Stomach (tissue), 8 donors: ENCODE measurements at regions not wholly inside any gene's neighbourhood (a gene's known extent, or its start where the extent isn't known, plus 50 kb on each side); places are given as distances from the start of the nearest gene placed in this dataset.

ENCODE experiments used
- DNase-seq, 2 donors: peaks; one replicate each; pipeline versions ENCODE4 v3.0.0 to v3.0.0-alpha.2; 2013 to 2019
- H3K27ac ChIP-seq, 5 donors: fragments of 200-600 bp in 4 of 5; sonication (generic) in 4 of 5; one replicate each; pipeline ENCODE4 v1.5.1; 2013 to 2019; ENCODE audit warnings: mild to moderate bottlenecking in 1 of 5, moderate library complexity in 1 of 5
- H3K27me3 ChIP-seq, 3 donors: fragments of 200-600 bp; sonication (generic); one replicate each; pipeline ENCODE4 v1.5.1; 2017 to 2019; ENCODE audit warnings: mixed run types in 1 of 3
- H3K36me3 ChIP-seq, 4 donors: fragments of 200-600 bp; sonication (generic); 1 replicate in 3 of 4; 2 replicates in 1 of 4; pipeline ENCODE4 v1.5.1; 2016 to 2019
- H3K4me1 ChIP-seq, 4 donors: fragments of 200-600 bp; sonication (generic); one replicate each; pipeline ENCODE4 v1.5.1; 2016 to 2019
- H3K4me3 ChIP-seq, 4 donors: fragments of 200-600 bp; sonication (generic) in 3 of 4; one replicate each; pipeline ENCODE4 v1.5.1; 2016 to 2019; ENCODE audit warnings: mild to moderate bottlenecking in 1 of 4
- H3K9me3 ChIP-seq, 4 donors: fragments of 200-600 bp; sonication (generic); one replicate each; pipeline ENCODE4 v1.5.1; 2016 to 2019
- EP300 ChIP-seq: sonication (generic); formaldehyde crosslinking; IDR thresholded peaks from one replicate; pipeline ENCODE4 v1.6.1; 2017; ENCODE audit warnings: antibody characterized with exemption
- POLR2A ChIP-seq, 4 donors: fragments of 450-650 bp; IDR thresholded peaks; one replicate each; pipeline ENCODE4 v1.6.1; 2016; ENCODE audit warnings: antibody characterized with exemption in 4 of 4, control low read depth in 2 of 4, mild to moderate bottlenecking in 1 of 4, moderate library complexity in 1 of 4
- POLR2AphosphoS5 ChIP-seq, 3 donors: sonication (generic); formaldehyde crosslinking; IDR thresholded peaks; one replicate each; pipeline ENCODE4 v1.6.1; 2016; ENCODE audit warnings: antibody characterized with exemption in 3 of 3
- WGBS, 5 donors: extraction: QIAGEN DNeasy Blood & Tissue Kit in 3 of 5; methylation state at CpG; one replicate each; pipeline versions ENCODE4 v1.1.5 to v1.1.7; 2013 to 2018; 5-methylcytosine and 5-hydroxymethylcytosine counted together
- intact Hi-C: fragments of 100-400 bp; cut with DNase I; formaldehyde crosslinking; loops from one replicate; pipeline ENCODE4 v1.15.1; 2023; ENCODE audit warnings: low total_unique reads
- TF ChIP-seq, protein P1 (sequence below), 7 experiments: fragments of 450-650 bp in 4 of 7; fragments of 200-600 bp in 3 of 7; sonication (generic) in 3 of 7; IDR thresholded peaks; one replicate each; pipeline ENCODE4 v1.5.1; 2016 to 2019; ENCODE audit warnings: antibody characterized with exemption in 7 of 7, control low read depth in 2 of 7, mild to moderate bottlenecking in 1 of 7
- donor health status: healthy with polysubstance abuse.
- donor health status: Bipolar disorder and iron deficiency.
- donor health status: healthy.

DNA sequence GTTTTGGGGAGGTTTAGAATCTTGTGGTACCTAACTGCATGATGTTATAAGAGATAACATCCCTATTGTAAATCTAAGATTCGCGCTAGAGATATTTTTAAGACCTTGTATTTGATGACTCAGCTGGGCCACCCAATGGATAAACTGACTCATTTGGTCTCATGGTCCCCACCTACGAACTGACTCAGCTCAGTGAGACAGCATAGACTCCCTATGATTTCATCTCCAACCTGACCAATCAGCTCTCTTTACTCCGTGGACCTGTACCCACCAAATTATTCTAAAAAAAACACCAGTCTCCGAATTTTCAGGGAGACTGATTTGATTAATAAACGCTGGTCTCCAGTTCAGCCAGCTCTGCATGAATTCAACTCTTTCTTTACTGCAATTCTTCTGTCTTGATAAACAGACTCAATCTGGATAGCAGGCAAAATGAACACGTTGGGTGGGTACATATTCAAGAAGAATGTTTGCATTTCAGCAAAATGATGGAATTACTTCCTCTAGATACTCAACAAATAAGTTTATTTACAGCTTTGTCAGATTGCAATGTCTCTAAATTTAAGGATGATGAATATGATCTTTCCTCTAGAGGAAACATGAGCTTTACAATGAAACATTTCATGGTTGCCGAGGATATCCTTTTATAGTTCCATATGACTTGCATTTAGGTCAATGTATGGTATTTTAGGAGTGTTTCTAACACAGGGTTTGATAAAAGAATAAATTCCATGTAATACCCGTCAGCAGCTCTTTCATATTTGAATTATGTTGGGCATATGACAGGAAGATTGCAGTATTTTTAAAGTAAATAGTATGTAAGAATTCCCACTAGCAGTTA lies 516.6 kb upstream of the RGS18 start:
- Histone ChIP-seq H3K27ac (no peak overlapping the region), H3K9me3 (no peaks in the 10 kb centered on the region)

DNA sequence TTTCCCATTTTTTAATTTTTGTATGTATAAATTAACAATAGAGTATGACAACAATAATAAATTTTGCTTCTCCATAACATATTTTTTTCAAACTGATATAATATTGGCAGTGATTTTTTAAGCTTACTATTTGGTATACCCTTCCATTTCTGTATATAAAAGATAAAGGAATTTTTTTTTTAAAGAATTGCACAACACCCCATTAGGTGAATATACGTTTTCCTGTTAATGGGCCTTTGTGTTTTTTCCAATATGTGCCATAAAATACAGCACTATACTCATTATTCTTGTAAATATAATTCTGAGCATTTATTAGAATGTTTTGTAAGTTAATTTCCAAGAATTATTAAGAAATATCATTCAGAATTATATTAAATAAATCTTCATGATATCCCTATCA lies 515.2 kb upstream of the RGS18 start:
- Histone ChIP-seq H3K27me3 (no peaks in the 10 kb centered on the region), H3K4me1 (no peaks in the 10 kb centered on the region)
- intact Hi-C loops, result no loop called here

More for the DNA sequence above, 516.6 kb upstream of the RGS18 start:
- TF ChIP-seq EP300 (no peak), POLR2A (IDR thresholded peaks at IDR 0.05) (no peak), POLR2AphosphoS5 (IDR thresholded peaks at IDR 0.05) (no peak)
- TF ChIP-seq, protein P1, sequence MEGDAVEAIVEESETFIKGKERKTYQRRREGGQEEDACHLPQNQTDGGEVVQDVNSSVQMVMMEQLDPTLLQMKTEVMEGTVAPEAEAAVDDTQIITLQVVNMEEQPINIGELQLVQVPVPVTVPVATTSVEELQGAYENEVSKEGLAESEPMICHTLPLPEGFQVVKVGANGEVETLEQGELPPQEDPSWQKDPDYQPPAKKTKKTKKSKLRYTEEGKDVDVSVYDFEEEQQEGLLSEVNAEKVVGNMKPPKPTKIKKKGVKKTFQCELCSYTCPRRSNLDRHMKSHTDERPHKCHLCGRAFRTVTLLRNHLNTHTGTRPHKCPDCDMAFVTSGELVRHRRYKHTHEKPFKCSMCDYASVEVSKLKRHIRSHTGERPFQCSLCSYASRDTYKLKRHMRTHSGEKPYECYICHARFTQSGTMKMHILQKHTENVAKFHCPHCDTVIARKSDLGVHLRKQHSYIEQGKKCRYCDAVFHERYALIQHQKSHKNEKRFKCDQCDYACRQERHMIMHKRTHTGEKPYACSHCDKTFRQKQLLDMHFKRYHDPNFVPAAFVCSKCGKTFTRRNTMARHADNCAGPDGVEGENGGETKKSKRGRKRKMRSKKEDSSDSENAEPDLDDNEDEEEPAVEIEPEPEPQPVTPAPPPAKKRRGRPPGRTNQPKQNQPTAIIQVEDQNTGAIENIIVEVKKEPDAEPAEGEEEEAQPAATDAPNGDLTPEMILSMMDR (IDR thresholded peaks at IDR 0.05), result no peak
- no peaks in the 10 kb centered on the region for H3K27me3 ChIP-seq
- H3K4me1 ChIP-seq, result no peaks in the 10 kb centered on the region
- H3K36me3 ChIP-seq, result no peaks in the 10 kb centered on the region
- 61 to 71% (median 68%) methylated on average over 9 of the region's 9 CpGs for WGBS, 5 donors
- no peak for DNase-seq
- intact Hi-C loops, result no loop called here
- H3K4me3 ChIP-seq, result no peak overlapping the region

DNA sequence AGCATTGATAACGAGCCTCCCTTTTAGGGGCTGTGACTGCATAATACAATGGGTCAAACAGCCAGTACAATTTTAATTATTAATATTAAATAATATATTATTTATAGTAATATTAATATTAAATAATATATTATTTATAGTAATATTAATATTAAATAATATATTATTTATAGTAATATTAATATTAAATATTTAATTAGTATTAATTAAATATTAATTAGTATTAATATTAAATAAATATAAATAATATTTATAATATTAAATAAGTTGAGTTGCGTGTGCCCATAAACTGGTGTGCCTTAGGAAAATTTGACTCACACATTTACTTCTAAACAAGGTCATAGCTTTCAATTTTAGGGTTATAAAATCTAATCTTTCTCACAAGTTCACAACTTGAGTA lies 509.3 kb upstream of the RGS18 start:
- Histone ChIP-seq H3K36me3 (no peaks in the 10 kb centered on the region), H3K4me1 (no peaks in the 10 kb centered on the region), H3K9me3 (no peaks in the 10 kb centered on the region), H3K27ac (no peak overlapping the region), H3K4me3 (no peak overlapping the region), H3K27me3 (no peaks in the 10 kb centered on the region)
- TF ChIP-seq EP300 (no peak), POLR2A (IDR thresholded peaks at IDR 0.05) (no peak)
- 83 to 88% (median 86%) methylated on average over 2 of the region's 2 CpGs for WGBS, 5 donors
- no peak for DNase-seq
- intact Hi-C loops, result no loop called here

More for the DNA sequence above, 515.2 kb upstream of the RGS18 start:
- no peak for DNase-seq
- Histone ChIP-seq H3K27ac (no peak overlapping the region), H3K4me3 (no peak overlapping the region), H3K36me3 (no peaks in the 10 kb centered on the region), H3K9me3 (no peaks in the 10 kb centered on the region)
- 66 to 79% (median 69%) methylated on average over 1 of the region's 1 CpG for WGBS, 5 donors
- TF ChIP-seq EP300 (no peak), POLR2AphosphoS5 (IDR thresholded peaks at IDR 0.05) (no peak), POLR2A (IDR thresholded peaks at IDR 0.05) (no peak)
- TF ChIP-seq, protein P1 (IDR thresholded peaks at IDR 0.05), result no peak

DNA sequence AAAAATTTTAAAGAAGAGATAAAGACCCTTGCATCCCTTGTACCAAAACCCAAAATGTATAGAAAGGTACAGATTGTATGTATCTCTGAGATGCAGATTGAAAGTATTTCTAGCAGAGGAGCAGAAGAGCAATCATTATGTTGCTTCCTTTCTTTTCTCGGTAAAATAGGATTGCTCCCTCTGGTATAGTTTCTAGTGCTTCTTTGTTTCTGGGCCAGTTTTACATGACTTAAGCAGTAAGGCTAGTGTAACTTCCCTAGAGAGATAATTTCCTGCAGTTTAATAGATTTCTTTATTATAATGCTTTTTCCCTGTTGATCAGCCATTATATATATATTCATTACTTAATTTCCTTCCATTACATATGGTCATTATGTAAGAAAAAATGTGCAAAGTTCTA lies 496.2 kb upstream of the RGS18 start:
- Histone ChIP-seq H3K36me3 (no peaks in the 10 kb centered on the region), H3K27me3 (no peaks in the 10 kb centered on the region), H3K9me3 (no peaks in the 10 kb centered on the region), H3K27ac (no peak overlapping the region), H3K4me3 (no peak overlapping the region), H3K4me1 (no peaks in the 10 kb centered on the region)
- TF ChIP-seq, protein P1 (IDR thresholded peaks at IDR 0.05), result no peak
- no peak for TF ChIP-seq POLR2A (IDR thresholded peaks at IDR 0.05)
- no peak for TF ChIP-seq EP300
- TF ChIP-seq POLR2AphosphoS5 (IDR thresholded peaks at IDR 0.05), result no peak
- DNase-seq, result no peak
- intact Hi-C loops, result no loop called here
- WGBS, 5 donors, result 69 to 92% (median 81%) methylated on average over 1 of the region's 1 CpG

DNA sequence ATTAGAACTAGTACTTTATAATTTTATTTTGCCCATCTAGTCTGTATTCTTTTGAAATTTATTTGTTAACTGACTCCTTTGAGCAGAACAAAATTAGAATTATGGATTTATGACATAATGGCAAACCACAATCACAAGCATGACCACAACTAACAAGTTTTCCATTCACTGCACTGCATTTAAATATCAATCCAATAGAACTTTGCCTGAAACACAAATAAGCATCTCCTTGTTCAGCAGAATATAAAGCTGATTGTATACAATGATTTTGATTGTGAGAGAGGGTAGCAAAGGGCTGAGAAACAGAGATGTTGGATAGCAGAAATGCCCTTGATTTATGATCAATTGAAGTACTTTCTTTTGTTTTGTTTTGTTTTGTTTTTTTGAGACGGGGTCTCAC lies 495.5 kb upstream of the RGS18 start:
- no peaks in the 10 kb centered on the region for H3K4me1 ChIP-seq
- H3K4me3 ChIP-seq, result no peak overlapping the region
- WGBS, 5 donors, result 75 to 91% (median 80%) methylated on average over 1 of the region's 1 CpG
- no peak overlapping the region for H3K27ac ChIP-seq
- DNase-seq, result no peak
- H3K27me3 ChIP-seq, result no peaks in the 10 kb centered on the region
- no peaks in the 10 kb centered on the region for H3K9me3 ChIP-seq
- intact Hi-C loops, result no loop called here
- H3K36me3 ChIP-seq, result no peaks in the 10 kb centered on the region
- TF ChIP-seq POLR2AphosphoS5 (IDR thresholded peaks at IDR 0.05) (no peak), POLR2A (IDR thresholded peaks at IDR 0.05) (no peak), EP300 (no peak)
- TF ChIP-seq, protein P1 (IDR thresholded peaks at IDR 0.05), result no peak
